ENCODE measurements at regions not wholly inside any gene's neighbourhood (a gene's known extent, or its start where the extent isn't known, plus 50 kb on each side); places are given as distances from the start of the nearest gene placed in this dataset.
"Not testable (repeated sequence)": the region's sequence is repeated elsewhere in the genome, so short reads cannot be mapped to it uniquely, and the experiment has no call there.

DNA sequence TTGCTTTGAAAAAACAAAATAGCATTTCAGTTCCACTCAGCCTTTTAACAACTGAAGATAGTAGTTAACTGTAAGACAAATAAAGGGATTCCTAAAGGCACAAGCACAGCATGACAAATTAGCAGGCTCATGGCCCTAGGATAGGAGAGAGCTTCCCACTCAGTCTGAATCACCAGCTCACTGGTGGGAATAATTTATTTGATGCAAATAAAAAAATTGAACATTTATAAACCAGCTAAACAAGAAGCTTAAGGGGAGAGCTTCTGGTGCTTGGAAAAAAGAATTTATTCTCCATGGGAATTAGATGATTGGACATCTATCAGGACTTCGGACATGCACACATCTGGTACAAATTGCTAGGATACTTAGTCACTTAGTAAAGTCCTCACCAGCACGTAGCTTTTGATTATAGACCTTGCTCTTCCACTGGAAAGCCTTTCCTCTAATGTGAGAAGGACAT, 294.1 kb upstream of the TNC start:
- DNase-seq: no peak

- no peak for DNase-seq
These were observed 294.7 kb upstream of the TNC start for GRCh38 chr9:115412656-115413055.

DNA sequence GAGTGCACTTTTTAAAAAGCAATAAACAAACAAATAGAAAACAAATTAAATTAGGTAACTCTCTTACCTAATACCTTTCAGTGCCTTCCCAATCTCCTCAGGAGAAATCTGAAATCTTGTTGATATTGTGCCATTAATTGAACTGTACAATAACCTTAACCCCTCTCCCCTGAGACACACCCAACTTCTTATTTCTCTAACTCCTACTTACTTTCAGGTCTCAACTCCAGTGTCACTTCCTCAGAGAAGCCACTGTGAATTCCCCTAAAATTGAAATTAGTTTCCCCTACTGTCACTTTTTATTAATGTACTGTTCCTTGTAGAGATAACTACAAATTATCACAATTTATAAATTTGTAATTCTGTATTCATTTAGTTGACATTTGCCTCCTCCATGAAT, 295.3 kb upstream of the TNC start:
- no peak for DNase-seq

GRCh38 chr9:115413766-115414382, 295.9 kb upstream of the TNC start:
- no peak for DNase-seq

DNA sequence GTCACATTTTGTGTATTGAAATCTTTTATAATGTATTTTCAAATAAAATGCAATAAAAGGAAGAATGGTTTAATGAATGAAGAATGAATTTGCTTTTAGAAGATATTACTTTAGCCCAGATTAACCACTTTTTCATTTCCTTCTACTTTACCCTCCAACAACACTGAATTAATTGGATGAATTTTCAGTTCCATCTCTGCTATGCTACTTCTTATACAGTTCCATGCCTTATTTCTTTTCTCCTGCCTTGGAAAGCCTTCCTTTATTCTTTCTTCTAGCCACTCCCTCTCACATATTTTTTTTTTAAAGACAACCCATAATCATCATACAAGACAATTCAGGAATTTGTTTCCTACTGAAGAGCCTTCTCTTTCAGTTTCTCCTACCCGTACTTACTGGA, 296.6 kb upstream of the TNC start:
- DNase-seq: no peak

DNA sequence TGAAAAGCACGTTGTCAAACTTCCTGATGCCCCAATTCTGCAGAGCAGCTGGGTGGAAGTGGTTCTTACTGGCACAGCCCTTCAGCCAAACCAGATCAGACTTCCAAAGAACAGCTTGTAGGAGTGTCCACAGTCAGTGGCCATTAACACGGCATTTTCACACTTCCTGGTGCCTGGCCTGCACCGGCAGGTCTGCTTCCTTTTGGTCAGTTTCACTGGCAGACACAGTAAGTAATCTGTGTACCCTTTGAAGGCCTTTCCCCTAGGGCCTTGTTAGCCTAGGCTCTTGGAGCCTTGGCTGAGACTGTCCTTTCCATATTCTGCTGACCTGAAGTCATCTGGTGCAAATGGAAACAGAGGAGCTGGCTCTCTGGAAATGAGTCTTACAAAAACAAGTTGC, 297.5 kb upstream of the TNC start:
- DNase-seq: no peak

DNA sequence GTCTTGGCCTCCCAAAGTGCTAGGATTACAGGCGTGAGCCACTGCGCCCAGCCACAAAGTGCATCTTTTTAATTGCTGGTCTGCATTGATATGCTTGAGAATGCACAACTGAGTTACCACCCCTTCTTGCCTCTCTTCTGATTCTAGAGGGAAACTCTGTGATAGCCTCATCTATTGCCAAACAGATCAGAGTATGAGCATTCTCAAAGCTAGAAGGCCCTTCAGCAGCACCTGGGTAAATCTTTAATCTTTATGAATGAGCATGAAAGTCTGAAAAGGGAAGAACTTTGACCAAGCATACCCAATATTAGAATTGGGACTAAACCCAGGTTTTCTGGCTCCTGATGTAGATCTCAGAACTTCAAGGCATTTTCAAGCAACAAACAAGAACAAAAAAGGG, 298.3 kb upstream of the TNC start:
- DNase-seq: no peak

DNA sequence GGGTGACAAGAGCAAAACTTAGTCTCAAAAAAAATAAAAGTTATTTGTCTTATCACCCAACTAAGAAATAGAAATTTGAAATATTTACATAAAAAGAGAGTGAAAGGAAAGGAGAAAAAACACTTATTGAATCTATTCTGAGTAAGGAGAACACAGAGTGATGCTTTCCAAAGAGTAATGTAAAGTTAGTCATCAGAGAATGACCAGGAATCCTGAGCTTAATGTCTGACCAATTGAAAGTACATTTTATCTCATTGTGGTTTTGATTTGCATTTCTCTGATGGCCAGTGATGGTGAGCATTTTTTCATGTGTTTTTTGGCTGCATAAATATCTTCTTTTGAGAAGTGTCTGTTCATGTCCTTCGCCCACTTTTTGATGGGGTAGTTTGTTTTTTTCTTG, 300.2 kb upstream of the TNC start:
- not testable (repeated sequence) for DNase-seq

DNA sequence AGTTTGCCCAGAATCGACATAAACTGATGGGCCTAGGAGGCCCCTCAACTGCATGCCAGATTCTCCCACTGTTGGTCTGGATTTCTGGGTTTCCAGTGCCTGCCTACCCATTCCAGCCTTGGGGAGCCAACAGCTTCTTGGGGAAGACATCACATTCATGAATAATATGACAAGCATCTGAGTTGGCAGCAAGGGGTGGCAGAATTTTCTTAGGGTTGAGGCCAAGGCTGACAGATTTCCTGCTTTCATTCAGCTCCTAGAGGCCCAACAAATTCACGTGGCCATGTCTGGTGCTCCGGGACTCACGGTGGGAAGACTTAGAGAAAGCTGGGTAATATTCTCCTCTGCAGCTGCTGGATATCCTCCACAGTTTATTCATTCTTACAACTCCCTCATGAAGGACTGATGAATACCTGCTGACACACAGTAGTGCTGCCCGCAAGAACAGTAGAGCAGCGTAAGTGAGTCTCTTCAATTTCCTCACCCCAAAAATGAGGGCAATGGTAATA, 305.0 kb upstream of the TNC start:
- no peak for DNase-seq

- no peak for DNase-seq
These were observed 305.7 kb upstream of the TNC start for GRCh38 chr9:115423646-115424045.

DNA sequence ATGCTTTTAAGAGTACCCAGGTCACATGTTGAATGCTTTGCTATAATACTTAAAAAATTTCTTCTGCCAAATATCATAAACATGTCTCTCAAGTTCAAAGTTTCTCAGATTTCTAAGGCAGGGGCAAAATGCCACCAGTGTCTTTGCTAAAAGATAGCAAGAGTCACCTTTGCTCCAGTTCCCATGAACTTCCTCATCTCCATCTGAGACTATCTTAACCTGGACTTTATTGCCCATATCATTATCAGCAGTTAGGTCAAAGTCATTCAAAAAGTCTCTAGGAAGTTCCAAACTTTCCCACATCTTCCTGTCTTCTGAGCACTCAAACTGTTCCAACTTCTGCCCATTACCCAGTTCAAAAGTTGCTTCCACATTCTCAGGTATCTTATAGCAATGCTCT, 307.6 kb upstream of the TNC start:
- DNase-seq: no peak

DNA sequence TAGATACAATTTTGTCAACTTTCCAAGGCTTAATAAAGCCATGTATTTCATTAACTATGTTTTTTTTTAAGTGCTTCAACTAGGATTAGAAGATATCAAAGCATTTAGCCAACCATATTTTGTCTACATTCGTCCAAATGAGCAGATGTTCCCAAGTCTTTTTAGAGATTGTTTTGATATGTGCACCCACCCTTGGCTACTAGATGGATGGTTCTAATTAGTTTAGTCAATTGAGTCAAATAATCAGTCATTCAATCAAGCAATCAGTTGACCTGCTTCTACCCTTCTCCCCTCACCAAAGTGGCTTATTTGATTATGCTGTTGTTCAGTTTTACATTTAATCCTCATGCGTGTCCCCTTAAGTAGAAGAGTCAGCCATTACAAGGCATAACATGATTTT, 319.5 kb upstream of the TNC start:
- DNase-seq: no peak

DNA sequence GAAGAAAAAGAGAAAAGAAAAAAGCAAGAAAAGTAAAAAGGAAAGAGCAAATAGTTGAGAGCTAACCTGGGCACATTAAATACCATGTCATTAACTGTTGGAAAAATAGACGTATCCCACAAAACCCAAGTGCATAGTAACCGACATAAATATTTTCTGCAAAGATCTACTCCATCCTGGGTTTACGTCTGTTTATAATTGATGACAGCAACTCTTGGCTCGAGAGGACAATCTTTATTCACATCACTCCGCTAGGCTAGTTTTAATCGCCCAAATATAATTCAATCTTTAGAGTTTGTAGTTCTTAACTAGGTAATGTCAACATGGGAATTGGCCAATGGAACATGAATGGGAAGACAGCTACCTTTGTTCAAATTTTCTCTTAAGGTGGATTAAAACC, 321.7 kb upstream of the TNC start:
- no peak for DNase-seq

GRCh38 chr9:115442054-115442453, 324.1 kb upstream of the TNC start:
- DNase-seq: no peak

DNA sequence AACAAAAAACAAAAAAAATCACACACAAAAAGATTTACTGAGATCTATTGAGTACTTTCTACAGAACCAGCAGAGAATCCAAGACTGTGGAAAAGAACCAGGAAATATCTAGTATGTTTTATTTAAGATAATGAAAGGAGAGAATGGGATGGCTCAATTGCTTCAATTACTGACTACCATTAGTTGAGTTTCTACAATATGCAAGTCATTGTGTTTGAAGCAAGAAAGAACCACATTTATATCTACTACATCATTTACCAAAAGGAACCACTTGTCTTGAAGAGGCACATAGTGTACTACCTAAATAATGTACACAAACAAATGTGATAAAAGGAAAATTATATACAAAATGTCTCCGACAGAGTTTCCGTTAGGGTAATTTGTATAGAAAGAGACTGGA, 325.9 kb upstream of the TNC start:
- DNase-seq: no peak

DNA sequence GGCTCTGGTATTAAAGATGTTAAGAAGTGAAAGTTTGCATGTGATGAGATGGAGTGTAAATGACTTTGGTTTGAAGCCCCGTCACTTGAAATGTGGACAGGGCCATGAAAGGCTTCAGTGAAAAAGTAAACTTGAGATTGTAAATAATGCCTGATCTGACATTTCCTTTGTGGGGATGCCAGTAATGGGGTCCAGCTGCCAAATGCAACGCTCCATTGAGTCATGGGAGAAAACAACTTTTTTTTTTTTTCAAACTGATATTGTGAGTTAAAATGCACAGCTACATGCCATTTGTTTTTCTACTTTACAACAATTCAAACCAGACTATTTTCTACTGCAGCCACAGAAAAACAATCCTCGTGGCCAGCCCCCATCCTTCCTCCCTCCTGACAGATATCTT, 327.0 kb upstream of the TNC start:
- DNase-seq: no peak

DNA sequence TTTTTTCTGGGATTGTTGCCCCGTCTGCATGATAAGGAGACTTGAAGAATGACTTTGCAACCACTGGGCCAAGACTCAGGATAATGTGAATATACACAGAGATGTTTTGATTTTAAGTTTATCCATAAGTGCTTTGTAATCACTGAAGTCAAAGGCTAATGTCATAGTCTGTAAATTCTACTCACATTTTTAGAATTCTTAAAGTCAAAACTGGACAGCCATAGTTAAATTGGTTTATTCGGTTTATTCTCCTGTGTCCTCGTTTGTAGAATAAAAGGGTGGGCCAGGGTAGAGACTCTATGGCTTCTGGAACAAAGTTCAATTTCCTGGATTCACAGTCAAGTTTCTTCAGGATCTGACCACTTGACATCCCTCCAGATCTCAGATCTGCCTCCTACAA, 327.7 kb upstream of the TNC start:
- no peak for DNase-seq

- DNase-seq: no peak
These were observed 338.6 kb upstream of the TNC start for GRCh38 chr9:115456515-115456914.

DNA sequence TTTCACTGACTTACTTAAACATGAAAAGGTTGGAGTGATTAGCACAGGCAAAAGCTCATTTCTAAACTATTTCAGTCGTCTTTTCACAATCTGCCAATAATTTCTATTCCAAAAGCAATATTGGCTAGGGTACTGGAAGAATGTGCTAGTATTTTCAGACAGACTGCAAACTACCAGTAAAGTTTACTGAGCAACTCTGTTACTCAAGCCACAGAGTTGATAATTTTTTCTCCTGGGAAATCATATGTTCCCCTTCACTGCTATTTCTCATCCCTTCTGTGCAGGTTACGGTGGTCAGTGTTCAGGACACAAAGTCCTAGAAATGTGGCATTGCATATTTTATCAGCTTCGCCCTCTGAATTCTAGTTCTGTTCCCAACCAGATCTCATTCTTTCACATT, 343.3 kb upstream of the TNC start:
- DNase-seq: no peak

DNA sequence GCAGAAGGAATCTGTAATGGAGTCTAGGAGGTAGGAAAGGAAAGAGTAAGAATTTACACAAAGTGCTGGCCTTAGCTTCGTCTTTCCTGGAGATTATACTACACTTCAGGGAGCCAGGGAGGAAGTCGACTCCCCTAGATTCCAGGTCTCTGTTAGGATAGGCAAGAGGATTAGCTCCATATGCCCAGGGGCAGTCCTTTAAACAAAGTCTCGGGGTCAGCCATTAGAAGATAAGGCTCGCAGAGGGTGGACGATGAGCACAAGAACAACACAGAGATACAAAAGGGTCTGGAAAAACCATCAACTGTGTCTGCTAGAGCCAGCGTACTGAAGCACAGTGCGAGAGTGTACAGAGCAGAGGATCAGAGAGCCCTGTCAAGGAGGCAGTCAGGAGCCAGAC, 344.7 kb upstream of the TNC start:
- no peak for DNase-seq

DNA sequence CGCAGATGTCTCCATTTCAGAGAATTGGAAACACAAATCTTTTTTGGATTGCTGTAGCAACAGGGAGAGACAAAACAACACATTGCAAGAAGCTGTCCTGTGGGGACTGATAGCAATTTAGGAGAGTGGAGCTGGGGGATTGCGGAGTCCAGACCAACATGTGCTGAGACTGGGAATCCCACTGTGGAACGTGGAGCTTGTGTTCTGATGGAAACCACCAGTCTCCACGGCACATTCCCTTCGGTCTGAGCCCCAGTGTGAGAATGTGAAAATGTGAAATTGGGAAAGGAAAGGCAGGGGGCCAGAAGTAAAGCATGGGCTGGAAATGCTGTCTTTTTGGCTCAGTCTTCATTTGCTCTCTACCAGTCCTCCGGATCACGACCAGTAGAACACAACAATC, 348.8 kb upstream of the TNC start:
- DNase-seq: no peak

DNA sequence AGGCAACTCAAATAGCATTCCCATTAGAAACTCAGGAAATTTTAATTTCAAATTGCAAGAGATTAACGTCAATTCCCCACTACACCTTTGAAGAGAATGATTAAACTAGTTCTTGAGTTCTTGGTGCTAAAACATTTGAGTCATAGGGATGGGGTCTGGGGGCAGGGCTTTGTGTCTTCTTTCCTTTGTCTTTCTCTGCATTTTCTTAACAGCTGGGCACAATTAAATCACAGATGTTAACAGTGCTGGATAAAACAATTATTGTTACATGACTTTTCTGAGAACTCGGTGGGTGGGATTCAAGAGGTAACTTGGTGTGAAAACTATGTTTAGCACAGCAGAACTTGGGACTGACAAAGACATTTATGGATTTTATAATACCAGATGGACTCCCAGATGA, 351.9 kb upstream of the TNC start:
- DNase-seq: no peak

- not testable (repeated sequence) for DNase-seq
These were observed 355.1 kb upstream of the TNC start for GRCh38 chr9:115473032-115473431.

- no peak for DNase-seq
These were observed 363.8 kb upstream of the TNC start for GRCh38 chr9:115481769-115482168.

GRCh38 chr9:115482747-115483146, 364.8 kb upstream of the TNC start:
- DNase-seq: no peak

GRCh38 chr9:115492869-115493268, 374.9 kb upstream of the TNC start:
- DNase-seq: no peak
